Esophagus muscularis mucosa (tissue), 4 donors: ENCODE measurements at regions not wholly inside any gene's neighbourhood (a gene's known extent, or its start where the extent isn't known, plus 50 kb on each side); places are given as distances from the start of the nearest gene placed in this dataset.

Source experiments
- DNase-seq: peaks from one replicate; pipeline ENCODE4 v3.0.0-alpha.2; 2017; ENCODE audit errors: extremely low spot score
- H3K27ac ChIP-seq, 4 donors: fragments of 200-600 bp; sonication (generic); replicated peaks in 1 of 4; 1 replicate in 3 of 4; 2 replicates in 1 of 4; pipeline ENCODE4 v1.5.1; 2016 to 2019; ENCODE audit warnings: mild to moderate bottlenecking in 1 of 4
- H3K27me3 ChIP-seq, 4 donors: fragments of 200-600 bp; sonication (generic); one replicate each; pipeline versions ENCODE4 v1.5.1 to v1.6.0; 2016 to 2019
- H3K36me3 ChIP-seq, 4 donors: fragments of 200-600 bp; sonication (generic); one replicate each; pipeline ENCODE4 v1.5.1; 2016 to 2019
- H3K4me1 ChIP-seq, 4 donors: fragments of 200-600 bp; sonication (generic); one replicate each; pipeline ENCODE4 v1.5.1; 2016 to 2019
- H3K4me3 ChIP-seq, 4 donors: fragments of 200-600 bp; sonication (generic); 1 replicate in 2 of 4; 2 replicates in 2 of 4; pipeline ENCODE4 v1.5.1; 2016 to 2019; ENCODE audit warnings: mild to moderate bottlenecking in 4 of 4, moderate library complexity in 1 of 4
- H3K9me3 ChIP-seq, 4 donors: fragments of 200-600 bp; sonication (generic); 1 replicate in 3 of 4; 2 replicates in 1 of 4; pipeline ENCODE4 v1.5.1; 2016 to 2019
- CTCF ChIP-seq, 3 experiments: fragments of 200-600 bp in 2 of 3; fragments of 450-650 bp in 1 of 3; sonication (generic) in 2 of 3; IDR thresholded peaks; one replicate each; pipeline ENCODE4 v1.5.1; 2017 to 2019; ENCODE audit warnings: antibody characterized with exemption in 3 of 3, mild to moderate bottlenecking in 2 of 3, moderate library complexity in 1 of 3
- EP300 ChIP-seq: sonication (generic); formaldehyde crosslinking; IDR thresholded peaks from one replicate; pipeline ENCODE4 v1.6.1; 2017; ENCODE audit warnings: antibody characterized with exemption
- POLR2A ChIP-seq: fragments of 450-650 bp; IDR thresholded peaks from one replicate; pipeline ENCODE4 v1.6.1; 2017; ENCODE audit warnings: antibody characterized with exemption, moderate library complexity, mild to moderate bottlenecking, low read depth
- POLR2AphosphoS5 ChIP-seq, 2 donors: sonication (generic); formaldehyde crosslinking; IDR thresholded peaks; one replicate each; pipeline ENCODE4 v1.6.1; 2017; ENCODE audit warnings: antibody characterized with exemption in 2 of 2
- WGBS: methylation state at CpG from one replicate; pipeline ENCODE4 v1.1.5; 2018; 5-methylcytosine and 5-hydroxymethylcytosine counted together
- intact Hi-C: fragments of 100-400 bp; cut with DNase I; formaldehyde crosslinking; loops from one replicate; pipeline ENCODE4 v1.15.1; 2023

GRCh38 chr15:47157827-47158226 is 559.5 kb upstream of the SEMA6D start:
- no peaks in the 10 kb centered on the region for H3K36me3 ChIP-seq
- intact Hi-C loops = no loop called here
- H3K4me3 ChIP-seq = no peak overlapping the region
- no peak for DNase-seq
- TF ChIP-seq POLR2A = no peak
- TF ChIP-seq POLR2AphosphoS5 (IDR thresholded peaks at IDR 0.05) = no peak
- no peak for TF ChIP-seq EP300
- no peak for TF ChIP-seq CTCF (IDR thresholded peaks at IDR 0.05)
- no peaks in the 10 kb centered on the region for H3K4me1 ChIP-seq
- no peaks in the 10 kb centered on the region for H3K9me3 ChIP-seq
- WGBS = 80% methylated on average over 4 of the region's 4 CpGs
- no peaks in the 10 kb centered on the region for H3K27me3 ChIP-seq
- H3K27ac ChIP-seq = no peak overlapping the region

- 56% methylated on average over 2 of the region's 2 CpGs for WGBS
- H3K9me3 ChIP-seq = no peaks in the 10 kb centered on the region
- TF ChIP-seq EP300 = no peak
- H3K36me3 ChIP-seq = no peaks in the 10 kb centered on the region
- intact Hi-C loops = no loop called here
- H3K27me3 ChIP-seq = no peaks in the 10 kb centered on the region
- no peak overlapping the region for H3K27ac ChIP-seq
- no peak for DNase-seq
- H3K4me1 ChIP-seq = no peaks in the 10 kb centered on the region
- H3K4me3 ChIP-seq = no peak overlapping the region
These were observed 558.7 kb upstream of the SEMA6D start for GRCh38 chr15:47158573-47158972.

- 84% methylated on average over 3 of the region's 3 CpGs for WGBS
- TF ChIP-seq CTCF (IDR thresholded peaks at IDR 0.05) (no peak), POLR2A (no peak), EP300 (no peak), POLR2AphosphoS5 (IDR thresholded peaks at IDR 0.05) (no peak)
- no peaks in the 10 kb centered on the region for H3K36me3 ChIP-seq
- intact Hi-C loops = no loop called here
- H3K9me3 ChIP-seq = peaks cover 0 to 7% (median 0%) of the 10 kb centered on the region in 4 donors
- no peak overlapping the region for H3K4me3 ChIP-seq
- H3K27ac ChIP-seq = no peak overlapping the region
- no peaks in the 10 kb centered on the region for H3K4me1 ChIP-seq
- peaks cover 0 to 12% (median 0%) of the 10 kb centered on the region in 4 donors for H3K27me3 ChIP-seq
- no peak for DNase-seq
These were observed 540.1 kb upstream of the SEMA6D start for GRCh38 chr15:47177177-47177576.

GRCh38 chr15:47179988-47180387 is 537.3 kb upstream of the SEMA6D start:
- Histone ChIP-seq H3K9me3 (peaks cover 0 to 7% (median 0%) of the 10 kb centered on the region in 4 donors), H3K4me3 (no peak overlapping the region), H3K27ac (no peak overlapping the region), H3K4me1 (peaks cover 13 to 18% (median 14%) of the 10 kb centered on the region in 4 donors), H3K36me3 (no peaks in the 10 kb centered on the region), H3K27me3 (peaks cover 0 to 38% (median 13%) of the 10 kb centered on the region in 4 donors)
- DNase-seq = no peak
- intact Hi-C loops = no loop called here
- 65% methylated on average over 4 of the region's 4 CpGs for WGBS
- no peak for TF ChIP-seq POLR2AphosphoS5 (IDR thresholded peaks at IDR 0.05)
- no peak for TF ChIP-seq EP300
- no peak for TF ChIP-seq CTCF (IDR thresholded peaks at IDR 0.05)
- no peak for TF ChIP-seq POLR2A

GRCh38 chr15:47182818-47183217 is 534.5 kb upstream of the SEMA6D start:
- Histone ChIP-seq H3K27me3 (peaks cover 0 to 48% (median 20%) of the 10 kb centered on the region in 4 donors), H3K27ac (no peak overlapping the region), H3K36me3 (no peaks in the 10 kb centered on the region), H3K4me3 (no peak overlapping the region), H3K9me3 (no peaks in the 10 kb centered on the region), H3K4me1 (peaks cover 16 to 25% (median 18%) of the 10 kb centered on the region in 4 donors)
- no peak for TF ChIP-seq CTCF (IDR thresholded peaks at IDR 0.05)
- no peak for TF ChIP-seq EP300
- TF ChIP-seq POLR2AphosphoS5 (IDR thresholded peaks at IDR 0.05) = no peak
- no peak for TF ChIP-seq POLR2A
- DNase-seq = no peak
- 65% methylated on average over 2 of the region's 2 CpGs for WGBS
- intact Hi-C loops = no loop called here
